Astrocyte of the spinal cord (primary cell): ENCODE measurements at regions not wholly inside any gene's neighbourhood (a gene's known extent, or its start where the extent isn't known, plus 50 kb on each side); places are given as distances from the start of the nearest gene placed in this dataset.

Experiments
- DNase-seq: peaks from one replicate; pipeline ENCODE4 v3.0.0; 2011; ENCODE audit warnings: low read depth, low spot score
- H3K4me3 ChIP-seq: 2 replicates; pipeline ENCODE4 v1.5.1; 2011; ENCODE audit warnings: low read depth, mild to moderate bottlenecking, low read length, moderate library complexity
- CTCF ChIP-seq: IDR thresholded peaks from 2 replicates; pipeline ENCODE4 v1.5.1; 2012; ENCODE audit warnings: low read depth, mild to moderate bottlenecking, low read length, inconsistent platforms
- in situ Hi-C: cut with HindIII; loops from 2 replicates; pipeline ENCODE4 v1.10.0; 2017; ENCODE audit warnings: low sequenced_read_pairs

DNA sequence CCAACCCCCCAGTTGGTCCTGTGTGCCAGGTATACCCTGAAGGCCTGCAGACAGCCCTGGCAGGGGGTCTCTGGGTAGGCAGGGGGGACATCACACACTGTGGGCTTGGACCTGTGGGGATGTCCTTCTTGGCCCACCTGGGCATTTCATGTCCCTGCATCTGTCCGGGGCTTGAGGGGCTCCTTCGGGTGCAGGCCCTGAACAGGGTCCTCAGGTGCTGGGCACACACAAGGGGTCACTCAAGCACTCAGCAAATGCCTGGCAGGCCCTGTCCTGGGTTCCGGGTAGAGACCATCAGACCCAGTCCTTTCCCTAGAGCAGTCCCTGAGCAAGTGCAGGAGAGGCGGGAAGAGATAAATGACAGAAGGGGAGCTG, 70.5 kb upstream of the WNT11 start:
- in situ Hi-C loops = no loop called here
- no peak for TF ChIP-seq CTCF
- no peak for DNase-seq
- no peak overlapping the region for H3K4me3 ChIP-seq

DNA sequence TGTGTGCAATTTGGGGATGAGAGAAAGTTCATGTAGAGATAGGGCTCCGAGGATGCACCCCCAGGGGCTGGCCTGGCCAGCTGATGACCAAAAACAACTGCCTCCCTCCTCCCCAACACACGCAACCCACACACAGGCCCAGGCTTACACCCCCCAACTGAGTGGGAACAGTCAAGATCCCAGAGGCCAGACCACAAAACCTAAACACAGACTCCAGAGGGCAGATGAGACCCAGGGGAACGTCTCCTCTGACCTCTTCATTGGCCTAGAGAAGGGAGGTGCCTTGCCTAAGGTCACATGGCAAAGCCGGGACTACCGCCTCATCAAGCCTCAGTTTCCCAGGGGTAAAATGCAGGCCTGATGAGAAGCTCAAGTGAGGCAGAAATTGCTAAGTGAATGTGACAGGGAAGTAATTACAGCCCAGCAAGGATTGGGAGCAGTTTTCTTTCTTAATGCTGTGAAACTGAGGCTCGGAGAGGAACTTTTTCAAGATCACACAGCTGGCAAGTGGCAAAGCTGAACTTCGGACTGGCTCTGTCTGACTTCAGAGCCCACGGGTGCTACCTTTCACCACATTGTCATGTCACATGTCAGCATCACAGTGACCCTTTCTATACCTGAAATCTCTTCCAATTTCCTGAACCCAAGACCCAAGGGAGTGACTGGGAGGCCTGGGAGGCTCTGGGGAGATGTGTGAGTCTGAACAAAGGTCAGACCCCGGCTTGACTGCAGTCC, 69.9 kb upstream of the WNT11 start:
- DNase-seq = no peak
- in situ Hi-C loops = no loop called here
- H3K4me3 ChIP-seq = no peak overlapping the region
- TF ChIP-seq CTCF = no peak

DNA sequence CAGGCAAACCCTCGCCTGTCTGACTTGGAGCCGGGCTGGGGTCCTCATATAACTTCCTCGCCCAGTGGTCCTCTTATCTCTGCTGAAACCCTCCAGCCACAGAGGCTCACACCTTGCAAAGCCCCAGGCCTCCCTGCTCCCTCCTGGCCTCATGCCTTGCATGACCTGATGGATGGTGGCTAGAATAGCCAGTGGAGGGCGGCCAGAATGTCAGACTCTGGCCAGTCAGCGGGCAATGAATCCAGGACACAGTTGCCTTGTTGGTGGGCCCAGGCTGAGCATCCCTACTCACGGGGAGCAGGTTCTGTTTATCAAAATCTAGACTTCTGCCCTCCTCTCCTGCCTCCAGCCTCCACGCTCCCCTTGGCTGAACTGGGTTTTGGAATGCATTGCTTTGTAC, 69.1 kb upstream of the WNT11 start:
- DNase-seq = no peak

GRCh38 chr11:76271068-76271467, 64.8 kb upstream of the WNT11 start:
- in situ Hi-C loops = no loop called here
- TF ChIP-seq CTCF = no peak
- no peak for DNase-seq
- no peak overlapping the region for H3K4me3 ChIP-seq

More for the DNA sequence above, 69.1 kb upstream of the WNT11 start:
- no peak overlapping the region for H3K4me3 ChIP-seq
- no peak for TF ChIP-seq CTCF
- in situ Hi-C loops = no loop called here

GRCh38 chr11:76270389-76270788, 64.1 kb upstream of the WNT11 start:
- no peak overlapping the region for H3K4me3 ChIP-seq
- no peak for DNase-seq
- in situ Hi-C loops = no loop called here
- TF ChIP-seq CTCF = no peak

DNA sequence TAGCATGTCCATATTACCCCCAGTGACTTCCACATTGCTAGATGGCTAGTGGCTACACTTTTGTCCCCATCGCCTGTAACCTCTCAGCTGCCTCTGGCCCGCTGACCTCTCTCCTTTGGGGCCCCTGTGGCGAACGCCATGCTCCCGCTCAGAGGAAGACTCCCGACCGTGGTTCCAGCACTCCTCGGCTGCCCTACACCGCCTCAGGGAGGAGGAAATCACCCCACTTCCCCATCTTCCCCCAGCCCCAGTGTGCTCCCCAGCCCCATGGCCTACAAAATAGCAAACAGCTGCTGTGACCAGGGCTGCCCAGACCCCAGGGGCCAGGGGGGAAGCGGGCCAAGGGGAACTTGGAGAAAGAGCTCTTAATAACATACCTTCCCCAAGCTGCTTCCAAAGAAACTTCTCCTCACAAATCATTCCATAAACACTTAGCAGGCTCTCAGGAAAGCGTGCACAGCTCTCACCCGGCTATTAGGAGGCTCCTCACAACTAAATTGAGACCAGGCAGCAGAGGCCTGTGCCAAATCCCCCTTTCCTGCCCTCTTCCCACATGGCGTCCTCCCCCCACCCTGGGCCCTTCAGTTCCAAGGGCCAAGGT, 63.5 kb upstream of the WNT11 start:
- in situ Hi-C loops = no loop called here

More for the DNA sequence above, 63.5 kb upstream of the WNT11 start:
- no peak overlapping the region for H3K4me3 ChIP-seq
- no peak for DNase-seq
- no peak for TF ChIP-seq CTCF
